ENCODE measurements at regions not wholly inside any gene's neighbourhood (a gene's known extent, or its start where the extent isn't known, plus 50 kb on each side); places are given as distances from the start of the nearest gene placed in this dataset.

- no peak overlapping the region for H2BK120ac ChIP-seq (ENCODE audit: low read depth, low read length)
- no peaks in the 10 kb centered on the region for H3K9me3 ChIP-seq (replicated peaks in 1 of 2; ENCODE audit: control insufficient read depth in 2 of 2, insufficient read depth in 1 of 2, low read depth in 1 of 2, low read length in 2 of 2)
- H4K8ac ChIP-seq (ENCODE audit: low read depth, low read length): no peak overlapping the region
- H3K4me1 ChIP-seq (ENCODE audit: control insufficient read depth in 2 of 2, insufficient read depth in 1 of 2, low read depth in 1 of 2, low read length in 2 of 2): no peaks in the 10 kb centered on the region
- no peak overlapping the region for H3K27ac ChIP-seq (replicated peaks; ENCODE audit: low read length)
- no peak overlapping the region for H3K4me3 ChIP-seq (ENCODE audit: low read length in 2 of 2)
- H2AFZ ChIP-seq (ENCODE audit: low read length): no peak overlapping the region
- no peak overlapping the region for H4K91ac ChIP-seq (ENCODE audit: low read depth, low read length, poor library complexity)
- no peak overlapping the region for H3K4me2 ChIP-seq (ENCODE audit: insufficient read depth, low read length, poor library complexity, severe bottlenecking)
- WGBS, 2 donors (ENCODE audit: extremely low coverage in 2 of 2, insufficient read length in 2 of 2, insufficient replicate concordance in 1 of 2): no CpG with 5 or more reads among the region's 6 CpGs
- DNase-seq (ENCODE audit: low spot score): no peak
- no peaks in the 10 kb centered on the region for H3K27me3 ChIP-seq (ENCODE audit: control insufficient read depth in 3 of 3, insufficient read depth in 3 of 3, low read depth in 1 of 3, low read length in 3 of 3)
- H3K23ac ChIP-seq (ENCODE audit: low read depth, low read length, poor library complexity): no peak overlapping the region
- no peak overlapping the region for H3K18ac ChIP-seq (ENCODE audit: low read length)
- no peaks in the 10 kb centered on the region for H3K79me1 ChIP-seq (ENCODE audit: low read depth, low read length)
- no peak overlapping the region for H3K9ac ChIP-seq (ENCODE audit: low read depth, low read length, poor library complexity)
- H2BK15ac ChIP-seq (ENCODE audit: low read length): no peak overlapping the region
- no peak overlapping the region for H2BK12ac ChIP-seq (ENCODE audit: low read length)
- no peak overlapping the region for H3K14ac ChIP-seq (ENCODE audit: low read length)
- no peaks in the 10 kb centered on the region for H3K36me3 ChIP-seq (replicated peaks in 1 of 2; ENCODE audit: control insufficient read depth in 2 of 2, insufficient read depth in 2 of 2, low read length in 2 of 2)
- no peak overlapping the region for H2AK5ac ChIP-seq (ENCODE audit: low read depth, low read length)
- H2BK5ac ChIP-seq (ENCODE audit: low read length): no peak overlapping the region
- H3K4ac ChIP-seq (ENCODE audit: low read length): no peak overlapping the region
These were observed 598.3 kb upstream of the REG3G start for GRCh38 chr2:78427170-78427569.

GRCh38 chr2:78431241-78431640, 594.3 kb upstream of the REG3G start:
- no peak overlapping the region for H2AFZ ChIP-seq (ENCODE audit: low read length)
- no peak overlapping the region for H3K23ac ChIP-seq (ENCODE audit: low read depth, low read length, poor library complexity)
- H3K14ac ChIP-seq (ENCODE audit: low read length): no peak overlapping the region
- no peaks in the 10 kb centered on the region for H3K9me3 ChIP-seq (replicated peaks in 1 of 2; ENCODE audit: control insufficient read depth in 2 of 2, insufficient read depth in 1 of 2, low read depth in 1 of 2, low read length in 2 of 2)
- no peaks in the 10 kb centered on the region for H3K79me1 ChIP-seq (ENCODE audit: low read depth, low read length)
- no peaks in the 10 kb centered on the region for H3K4me1 ChIP-seq (ENCODE audit: control insufficient read depth in 2 of 2, insufficient read depth in 1 of 2, low read depth in 1 of 2, low read length in 2 of 2)
- no peak overlapping the region for H3K9ac ChIP-seq (ENCODE audit: low read depth, low read length, poor library complexity)
- no peaks in the 10 kb centered on the region for H3K27me3 ChIP-seq (ENCODE audit: control insufficient read depth in 3 of 3, insufficient read depth in 3 of 3, low read depth in 1 of 3, low read length in 3 of 3)
- H3K27ac ChIP-seq (replicated peaks; ENCODE audit: low read length): no peak overlapping the region
- H2BK5ac ChIP-seq (ENCODE audit: low read length): no peak overlapping the region
- H2AK5ac ChIP-seq (ENCODE audit: low read depth, low read length): no peak overlapping the region
- H4K8ac ChIP-seq (ENCODE audit: low read depth, low read length): no peak overlapping the region
- no peak overlapping the region for H4K91ac ChIP-seq (ENCODE audit: low read depth, low read length, poor library complexity)
- no peak overlapping the region for H2BK12ac ChIP-seq (ENCODE audit: low read length)
- no peaks in the 10 kb centered on the region for H3K36me3 ChIP-seq (replicated peaks in 1 of 2; ENCODE audit: control insufficient read depth in 2 of 2, insufficient read depth in 2 of 2, low read length in 2 of 2)
- no peak overlapping the region for H2BK15ac ChIP-seq (ENCODE audit: low read length)
- no peak overlapping the region for H3K4me2 ChIP-seq (ENCODE audit: insufficient read depth, low read length, poor library complexity, severe bottlenecking)
- H3K4me3 ChIP-seq (ENCODE audit: low read length in 2 of 2): no peak overlapping the region
- WGBS, 2 donors (ENCODE audit: extremely low coverage in 2 of 2, insufficient read length in 2 of 2, insufficient replicate concordance in 1 of 2): no CpG with 5 or more reads among the region's 3 CpGs
- H2BK120ac ChIP-seq (ENCODE audit: low read depth, low read length): no peak overlapping the region
- H3K4ac ChIP-seq (ENCODE audit: low read length): no peak overlapping the region
- H3K18ac ChIP-seq (ENCODE audit: low read length): no peak overlapping the region
- DNase-seq (ENCODE audit: low spot score): peak; percentile 2

- no peak overlapping the region for H3K4ac ChIP-seq (ENCODE audit: low read length)
- H4K8ac ChIP-seq (ENCODE audit: low read depth, low read length): no peak overlapping the region
- H3K9ac ChIP-seq (ENCODE audit: low read depth, low read length, poor library complexity): no peak overlapping the region
- no peak overlapping the region for H2BK5ac ChIP-seq (ENCODE audit: low read length)
- no peak for DNase-seq (ENCODE audit: low spot score)
- no peak overlapping the region for H2AFZ ChIP-seq (ENCODE audit: low read length)
- H3K18ac ChIP-seq (ENCODE audit: low read length): no peak overlapping the region
- no peak overlapping the region for H3K23ac ChIP-seq (ENCODE audit: low read depth, low read length, poor library complexity)
- no peak overlapping the region for H2BK120ac ChIP-seq (ENCODE audit: low read depth, low read length)
- H2BK12ac ChIP-seq (ENCODE audit: low read length): no peak overlapping the region
- no peaks in the 10 kb centered on the region for H3K79me1 ChIP-seq (ENCODE audit: low read depth, low read length)
- no peak overlapping the region for H3K14ac ChIP-seq (ENCODE audit: low read length)
- no peaks in the 10 kb centered on the region for H3K4me1 ChIP-seq (ENCODE audit: control insufficient read depth in 2 of 2, insufficient read depth in 1 of 2, low read depth in 1 of 2, low read length in 2 of 2)
- no peak overlapping the region for H3K4me3 ChIP-seq (ENCODE audit: low read length in 2 of 2)
- no peak overlapping the region for H2BK15ac ChIP-seq (ENCODE audit: low read length)
- no peak overlapping the region for H3K4me2 ChIP-seq (ENCODE audit: insufficient read depth, low read length, poor library complexity, severe bottlenecking)
- no peak overlapping the region for H3K27ac ChIP-seq (replicated peaks; ENCODE audit: low read length)
- WGBS, 2 donors (ENCODE audit: extremely low coverage in 2 of 2, insufficient read length in 2 of 2, insufficient replicate concordance in 1 of 2): no CpG with 5 or more reads among the region's 2 CpGs
- no peak overlapping the region for H4K91ac ChIP-seq (ENCODE audit: low read depth, low read length, poor library complexity)
- peaks cover 0 to 2% (median 0%) of the 10 kb centered on the region in 3 experiments for H3K27me3 ChIP-seq (ENCODE audit: control insufficient read depth in 3 of 3, insufficient read depth in 3 of 3, low read depth in 1 of 3, low read length in 3 of 3)
- no peak overlapping the region for H2AK5ac ChIP-seq (ENCODE audit: low read depth, low read length)
- H3K36me3 ChIP-seq (replicated peaks in 1 of 2; ENCODE audit: control insufficient read depth in 2 of 2, insufficient read depth in 2 of 2, low read length in 2 of 2): no peaks in the 10 kb centered on the region
- H3K9me3 ChIP-seq (replicated peaks in 1 of 2; ENCODE audit: control insufficient read depth in 2 of 2, insufficient read depth in 1 of 2, low read depth in 1 of 2, low read length in 2 of 2): no peaks in the 10 kb centered on the region
These were observed 586.4 kb upstream of the REG3G start for GRCh38 chr2:78439122-78439521.

- H3K27ac ChIP-seq (replicated peaks; ENCODE audit: low read length): no peak overlapping the region
- no peaks in the 10 kb centered on the region for H3K36me3 ChIP-seq (replicated peaks in 1 of 2; ENCODE audit: control insufficient read depth in 2 of 2, insufficient read depth in 2 of 2, low read length in 2 of 2)
- no peak overlapping the region for H3K14ac ChIP-seq (ENCODE audit: low read length)
- H3K4me3 ChIP-seq (ENCODE audit: low read length in 2 of 2): no peak overlapping the region
- H3K9ac ChIP-seq (ENCODE audit: low read depth, low read length, poor library complexity): no peak overlapping the region
- no peak overlapping the region for H4K91ac ChIP-seq (ENCODE audit: low read depth, low read length, poor library complexity)
- no peak overlapping the region for H2BK5ac ChIP-seq (ENCODE audit: low read length)
- H3K4me2 ChIP-seq (ENCODE audit: insufficient read depth, low read length, poor library complexity, severe bottlenecking): no peak overlapping the region
- DNase-seq (ENCODE audit: low spot score): no peak
- H2AK5ac ChIP-seq (ENCODE audit: low read depth, low read length): no peak overlapping the region
- H4K8ac ChIP-seq (ENCODE audit: low read depth, low read length): no peak overlapping the region
- H3K4me1 ChIP-seq (ENCODE audit: control insufficient read depth in 2 of 2, insufficient read depth in 1 of 2, low read depth in 1 of 2, low read length in 2 of 2): no peaks in the 10 kb centered on the region
- no peak overlapping the region for H2BK120ac ChIP-seq (ENCODE audit: low read depth, low read length)
- no CpG with 5 or more reads among the region's 2 CpGs for WGBS, 2 donors (ENCODE audit: extremely low coverage in 2 of 2, insufficient read length in 2 of 2, insufficient replicate concordance in 1 of 2)
- no peak overlapping the region for H3K23ac ChIP-seq (ENCODE audit: low read depth, low read length, poor library complexity)
- H3K79me1 ChIP-seq (ENCODE audit: low read depth, low read length): no peaks in the 10 kb centered on the region
- no peak overlapping the region for H2BK12ac ChIP-seq (ENCODE audit: low read length)
- no peak overlapping the region for H3K18ac ChIP-seq (ENCODE audit: low read length)
- H3K4ac ChIP-seq (ENCODE audit: low read length): no peak overlapping the region
- no peak overlapping the region for H2BK15ac ChIP-seq (ENCODE audit: low read length)
- no peaks in the 10 kb centered on the region for H3K27me3 ChIP-seq (ENCODE audit: control insufficient read depth in 3 of 3, insufficient read depth in 3 of 3, low read depth in 1 of 3, low read length in 3 of 3)
- no peak overlapping the region for H2AFZ ChIP-seq (ENCODE audit: low read length)
- H3K9me3 ChIP-seq (replicated peaks in 1 of 2; ENCODE audit: control insufficient read depth in 2 of 2, insufficient read depth in 1 of 2, low read depth in 1 of 2, low read length in 2 of 2): no peaks in the 10 kb centered on the region
These were observed 569.9 kb upstream of the REG3G start for GRCh38 chr2:78455586-78455985.
